Left hindlimb (tissue), 1 donor: ENCODE measurements at regions not wholly inside any gene's neighbourhood (a gene's known extent, or its start where the extent isn't known, plus 50 kb on each side); places are given as distances from the start of the nearest gene placed in this dataset.

Source experiments
- DNase-seq: peaks from one replicate; pipeline ENCODE4 v3.0.0-alpha.2; 2018

DNA sequence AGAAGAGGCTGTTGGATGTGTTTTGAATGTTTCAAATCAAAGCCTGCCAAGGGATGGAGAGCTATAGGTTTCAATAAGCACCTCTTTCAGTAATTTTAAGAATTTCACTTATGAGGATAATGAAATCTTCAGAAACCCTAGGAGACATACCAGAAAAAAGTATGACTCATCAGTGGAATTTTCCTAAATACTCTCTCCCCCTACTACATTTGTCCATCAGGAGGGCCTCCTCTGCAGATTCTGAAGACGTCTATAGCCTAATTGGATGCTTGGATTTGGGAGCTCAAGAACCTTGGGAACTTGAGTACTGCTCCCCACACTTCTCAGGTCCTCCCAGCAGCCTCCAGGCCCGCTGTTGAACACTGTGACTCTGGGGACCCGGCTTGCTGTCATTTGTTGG lies 374.3 kb downstream of the SLC4A3 start:
- DNase-seq, result peak; percentile 42

DNA sequence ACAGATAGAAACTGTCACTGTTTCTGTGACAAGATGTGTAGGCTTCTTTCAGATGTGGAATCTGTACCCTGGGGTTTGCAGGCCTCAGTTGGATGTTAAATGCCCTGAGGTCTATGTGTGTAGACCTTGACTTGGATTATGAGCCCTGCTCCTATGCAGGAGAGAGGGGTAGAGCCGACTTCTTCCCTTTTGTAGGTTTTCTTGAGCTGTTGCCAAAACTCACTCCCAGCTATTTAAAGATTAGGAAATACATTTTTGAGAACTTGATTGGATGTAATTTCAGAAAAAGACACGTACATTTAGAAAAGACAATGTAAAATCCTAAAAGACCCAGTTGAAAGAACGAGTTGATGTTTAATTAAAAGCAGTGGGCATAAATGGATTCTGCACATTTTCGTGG lies 374.8 kb downstream of the SLC4A3 start:
- no peak for DNase-seq

DNA sequence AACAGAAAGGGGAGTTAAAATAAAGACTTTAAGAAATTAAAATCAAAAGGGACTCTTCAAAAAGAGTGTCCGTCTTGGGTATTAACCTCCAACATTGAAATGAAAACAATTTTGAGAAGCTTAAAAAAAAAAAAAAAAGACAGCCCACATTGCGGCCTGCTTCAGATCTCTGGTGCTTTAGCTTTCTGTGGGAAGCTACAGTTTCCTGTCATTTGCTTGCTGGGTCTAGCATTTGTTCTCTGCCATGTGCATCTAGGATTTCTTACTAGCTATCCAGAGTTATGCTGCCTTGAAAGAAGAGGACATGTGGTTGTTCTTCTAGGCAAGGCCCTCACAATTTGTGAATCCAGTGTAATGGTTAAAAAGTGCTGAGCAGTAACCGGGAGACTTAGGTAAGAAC lies 375.3 kb downstream of the SLC4A3 start:
- no peak for DNase-seq

DNA sequence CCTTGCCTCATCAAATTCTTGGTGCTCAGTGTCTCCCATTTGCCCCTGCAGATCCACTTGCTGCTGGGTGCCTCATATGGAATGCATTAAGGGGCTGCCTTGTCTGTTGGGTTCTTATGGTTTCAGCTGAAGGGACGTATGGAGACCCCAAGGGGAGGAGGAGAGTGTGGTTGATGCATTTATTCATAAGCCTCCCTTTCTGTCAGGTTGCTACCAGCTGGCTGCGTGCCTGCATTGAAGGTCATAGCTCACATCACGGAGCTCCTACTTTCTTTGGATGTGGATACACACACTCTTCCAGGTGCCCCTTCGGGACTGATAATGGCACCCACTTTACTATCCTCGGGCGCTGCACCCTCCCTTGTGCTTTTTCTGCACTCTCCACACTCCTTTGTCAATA lies 377.9 kb downstream of the SLC4A3 start:
- no peak for DNase-seq

DNA sequence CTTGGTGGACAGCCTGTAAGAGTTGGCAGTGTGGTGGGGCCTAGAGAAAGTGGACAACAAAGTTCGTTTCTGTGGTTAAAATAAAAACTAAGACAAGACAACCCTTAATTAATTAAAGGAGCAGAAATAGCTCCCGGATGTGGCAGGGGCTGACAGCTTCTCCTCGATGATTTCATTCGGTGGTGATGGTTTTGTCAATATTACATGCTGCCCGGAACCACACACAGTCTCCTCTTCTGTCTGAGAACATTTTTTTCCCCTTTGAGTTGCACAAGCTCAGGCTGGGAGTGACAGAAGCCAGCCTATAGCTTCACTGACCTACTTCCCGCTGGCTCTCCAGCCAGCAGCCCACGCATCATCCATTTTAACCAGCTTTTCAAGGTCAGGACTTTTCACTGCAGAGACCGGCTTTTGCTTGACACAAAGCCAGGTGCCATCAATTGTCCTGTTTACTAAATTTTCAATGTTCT lies 378.8 kb downstream of the SLC4A3 start:
- DNase-seq, result no peak

DNA sequence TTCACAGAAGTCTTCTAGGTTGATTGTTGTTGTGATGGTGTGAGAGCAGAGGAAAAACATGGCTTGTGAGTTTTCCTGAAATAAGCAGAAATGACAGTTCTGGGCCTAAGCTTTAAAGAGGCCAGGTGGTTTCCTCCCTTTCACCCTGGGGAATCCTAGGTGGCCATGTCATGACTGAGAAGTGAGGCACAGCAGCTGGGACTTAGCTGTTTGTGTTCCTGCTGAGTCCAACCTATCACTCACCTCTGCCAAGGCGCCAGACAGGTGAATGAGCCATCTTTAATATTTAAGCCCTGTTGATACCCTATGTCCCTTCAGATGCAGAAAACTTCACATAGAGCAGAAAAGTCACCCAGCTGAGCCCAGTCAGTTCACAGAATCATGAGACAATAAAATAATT lies 384.4 kb downstream of the SLC4A3 start:
- DNase-seq, result no peak

DNA sequence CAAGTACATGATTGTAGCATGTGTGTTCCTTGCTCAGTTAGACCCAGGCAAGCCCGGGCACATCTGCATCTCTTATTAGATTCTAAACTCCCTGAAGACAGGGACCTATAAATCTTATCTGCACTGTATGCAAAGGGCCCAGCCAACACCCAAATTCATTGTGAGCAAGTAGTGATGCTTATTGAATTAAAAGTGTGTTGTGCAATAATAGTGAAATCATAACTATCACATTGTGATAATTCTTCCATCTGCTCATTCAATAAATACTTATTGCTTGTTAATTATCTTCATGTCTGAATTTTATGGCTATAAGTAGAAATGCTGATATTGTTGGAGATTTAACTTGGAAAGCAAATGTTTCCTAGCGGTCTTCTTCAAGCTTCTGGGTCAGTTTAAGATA lies 387.5 kb downstream of the SLC4A3 start:
- no peak for DNase-seq

DNA sequence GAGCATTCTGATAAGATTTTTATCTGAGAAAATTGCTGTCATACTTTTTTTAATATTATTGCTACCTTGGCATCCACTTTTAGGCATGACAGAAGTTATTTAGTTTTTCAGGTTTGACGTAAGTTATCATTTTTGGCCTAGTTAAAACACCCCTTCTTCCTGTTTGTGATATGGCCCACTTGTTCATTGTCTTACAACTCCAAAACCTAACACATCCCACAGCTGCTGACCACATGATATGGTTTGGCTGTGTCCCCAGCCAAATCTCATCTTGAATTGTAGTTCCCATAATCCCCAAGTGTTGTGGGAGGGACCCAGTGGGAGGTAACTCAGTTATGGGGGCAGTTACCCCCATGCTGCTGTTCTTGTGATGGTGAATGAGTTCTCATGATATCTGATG lies 388.1 kb downstream of the SLC4A3 start:
- no peak for DNase-seq

DNA sequence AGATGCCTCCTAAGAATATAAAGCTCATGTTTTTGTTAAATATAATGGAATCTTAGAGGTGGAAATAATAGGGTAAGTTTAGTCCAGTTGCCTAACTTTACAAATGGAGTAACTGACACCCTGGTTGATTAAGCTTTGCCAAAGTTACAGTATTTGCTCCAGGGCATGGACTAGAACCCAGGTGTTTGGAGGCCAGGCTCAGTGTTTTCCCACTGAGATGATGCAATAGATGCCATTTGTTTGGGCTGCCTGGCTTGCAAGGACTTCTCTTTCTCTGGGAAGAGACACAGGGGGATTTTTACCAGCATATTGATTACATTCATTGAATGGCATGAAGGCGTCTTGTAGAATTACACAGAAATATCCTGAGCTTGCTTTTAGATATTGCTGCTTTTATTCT lies 397.8 kb downstream of the SLC4A3 start:
- DNase-seq, result no peak

DNA sequence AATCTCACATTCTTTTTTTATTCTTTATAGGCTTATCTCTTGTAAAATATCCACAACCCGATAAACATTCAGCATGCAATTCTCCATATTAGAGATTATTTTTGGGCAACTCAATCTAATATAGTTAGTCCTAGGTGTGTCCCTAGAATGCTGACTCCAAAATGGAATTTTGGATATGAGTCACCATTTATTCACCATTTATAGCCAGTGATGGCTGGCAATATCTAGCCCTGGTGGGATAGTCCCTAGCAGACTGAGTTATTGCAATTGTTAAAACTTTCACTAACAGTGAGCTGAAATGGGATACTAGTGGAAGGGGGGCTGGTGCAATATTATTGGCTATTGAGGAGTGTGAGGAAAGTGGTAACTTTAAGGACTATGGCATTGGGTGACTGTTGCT lies 401.6 kb downstream of the SLC4A3 start:
- no peak for DNase-seq

DNA sequence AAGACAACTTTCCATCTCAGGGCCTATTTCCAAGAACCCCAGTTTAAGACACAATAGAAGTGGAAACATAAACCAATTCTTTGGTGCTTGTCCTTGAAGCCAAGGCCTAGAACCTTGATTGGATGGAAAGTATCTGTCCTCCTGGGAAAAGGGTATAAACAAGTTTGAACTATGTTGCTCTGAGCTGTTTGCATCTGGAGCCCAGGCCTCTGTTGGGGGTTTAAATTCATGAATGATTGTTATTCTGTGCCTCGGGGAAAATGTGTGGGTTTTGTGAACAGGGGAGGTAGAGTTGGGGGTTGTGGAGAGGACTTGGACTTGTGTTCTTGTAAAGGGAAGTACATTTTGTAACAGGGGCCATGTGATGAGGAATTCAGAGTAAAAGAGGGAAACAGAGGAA lies 406.1 kb downstream of the SLC4A3 start:
- no peak for DNase-seq

DNA sequence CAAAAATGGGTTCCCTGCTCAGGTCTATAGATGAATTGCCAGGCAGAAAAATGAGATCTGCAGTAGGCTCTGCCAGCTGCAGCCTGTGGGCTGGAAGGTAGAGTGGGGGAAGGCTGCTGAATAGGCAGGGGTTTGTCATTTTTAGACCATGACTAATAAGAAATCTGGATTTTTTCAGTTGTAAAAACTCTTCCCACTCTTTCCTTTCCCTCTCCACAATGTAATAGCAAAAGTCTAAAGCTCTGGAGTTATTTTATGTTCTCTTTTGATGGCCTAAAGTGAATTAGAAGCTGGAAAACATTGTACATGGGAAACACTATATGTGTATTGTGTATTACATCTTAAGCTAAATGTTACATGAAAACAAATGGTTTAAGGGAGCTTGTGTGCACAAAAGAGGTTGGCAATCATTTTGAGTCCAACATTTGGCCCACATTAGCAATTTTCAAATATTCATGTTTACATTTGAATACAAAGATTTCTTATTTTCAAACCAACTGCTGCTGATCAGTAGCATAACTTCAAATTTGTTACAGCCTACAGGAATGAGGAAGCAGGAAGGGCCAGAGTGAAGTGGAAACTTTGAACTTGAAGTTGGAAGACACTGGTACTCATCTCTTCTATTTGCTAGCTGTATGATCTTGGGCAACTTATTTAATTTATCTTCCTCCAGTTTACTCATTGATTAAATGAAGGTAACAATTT lies 407.1 kb downstream of the SLC4A3 start:
- DNase-seq, result no peak

DNA sequence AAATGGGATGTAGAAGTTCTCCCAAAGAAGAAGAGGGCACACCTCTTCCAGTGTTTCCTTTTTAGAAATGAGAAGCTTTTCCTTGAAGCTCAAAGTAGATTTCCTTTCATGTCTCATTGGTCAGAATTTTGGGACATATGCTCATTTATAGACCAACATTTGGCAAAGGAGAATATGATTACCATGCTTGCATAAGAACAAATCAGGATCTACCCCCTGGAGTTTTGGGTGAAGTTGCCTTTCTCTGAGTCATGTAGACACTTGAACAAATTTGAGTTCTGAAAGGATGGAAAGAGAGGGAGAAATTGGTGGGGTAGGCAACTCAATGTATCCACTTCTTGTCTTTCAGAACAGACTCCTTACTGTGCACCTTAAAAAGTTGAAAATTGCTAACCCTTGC lies 409.0 kb downstream of the SLC4A3 start:
- DNase-seq, result no peak

DNA sequence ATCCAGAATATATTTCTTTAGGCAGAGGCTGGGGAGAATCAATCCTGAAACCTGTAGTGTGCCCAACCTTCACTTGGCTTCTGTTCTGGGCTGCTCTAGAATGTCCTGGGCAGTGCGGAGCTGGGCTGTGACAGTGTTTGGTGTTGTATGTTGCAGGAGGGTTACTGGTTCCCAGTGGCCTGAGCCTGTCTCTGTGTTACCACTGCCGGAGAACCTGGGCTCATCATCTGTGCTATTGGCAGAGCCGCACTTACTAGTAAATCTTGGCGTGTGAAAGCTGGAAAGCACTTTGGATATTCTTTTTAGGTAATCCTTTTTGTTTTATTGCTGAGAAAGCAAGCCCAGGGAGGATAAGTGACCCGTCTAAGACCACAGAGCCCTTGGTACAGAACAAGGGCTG lies 412.9 kb downstream of the SLC4A3 start:
- peak; percentile 43 for DNase-seq

DNA sequence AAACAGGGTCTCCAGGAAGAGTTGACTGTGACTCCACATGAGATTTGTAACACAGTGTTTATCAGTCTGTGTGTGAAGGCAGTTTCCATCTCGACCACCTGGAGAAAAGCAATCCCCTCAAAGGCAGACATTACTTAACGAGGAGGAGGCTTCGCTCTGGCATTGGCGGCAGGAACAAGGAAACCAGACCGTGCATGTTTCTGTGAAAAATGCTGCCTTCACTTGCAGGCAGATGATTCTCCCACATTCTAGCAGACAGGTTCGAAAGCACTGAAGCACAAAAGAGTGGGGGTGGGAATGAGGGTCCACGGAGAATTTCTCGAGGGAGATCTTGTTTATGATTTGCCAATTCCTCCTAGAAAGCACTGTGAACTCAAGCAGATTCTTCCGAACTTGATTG lies 414.0 kb downstream of the SLC4A3 start:
- no peak for DNase-seq

DNA sequence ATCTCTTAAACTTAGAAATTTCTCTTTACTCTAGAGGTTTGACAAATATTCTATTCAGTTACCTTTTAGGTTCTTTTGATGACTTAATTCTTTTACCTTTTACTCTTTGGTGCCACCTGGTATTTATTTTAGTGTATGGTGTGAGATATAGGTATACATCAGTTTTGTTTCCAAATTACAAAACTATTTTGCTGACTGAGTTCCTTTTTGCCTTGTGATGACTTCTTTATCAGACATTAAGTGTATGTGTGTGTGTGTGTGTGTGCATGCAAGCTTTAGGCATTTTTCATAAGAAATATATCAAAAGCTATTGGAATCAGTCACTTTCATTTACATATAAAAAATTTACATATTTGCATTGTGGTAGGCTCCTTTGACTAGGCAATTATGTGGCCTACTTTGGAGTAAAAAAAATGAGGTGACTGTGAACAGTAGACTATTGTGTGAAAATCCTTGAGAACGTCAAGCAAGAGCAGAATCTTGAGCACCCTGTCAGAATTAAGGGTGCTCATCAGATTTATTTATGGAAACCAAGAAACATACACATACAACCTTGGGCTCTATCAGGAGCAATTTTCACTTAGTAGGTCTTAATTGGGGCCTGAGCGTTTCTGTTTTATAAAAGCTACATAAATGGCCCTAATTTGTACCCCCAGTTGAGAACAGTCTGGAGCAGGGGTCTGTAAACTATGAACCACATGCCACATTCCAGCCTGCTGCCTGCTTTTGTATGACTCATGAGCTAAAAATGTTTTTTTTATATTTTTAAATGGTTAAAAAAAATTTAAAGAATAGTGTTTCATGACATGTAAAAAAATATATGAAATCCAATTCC lies 415.9 kb downstream of the SLC4A3 start:
- DNase-seq, result no peak

DNA sequence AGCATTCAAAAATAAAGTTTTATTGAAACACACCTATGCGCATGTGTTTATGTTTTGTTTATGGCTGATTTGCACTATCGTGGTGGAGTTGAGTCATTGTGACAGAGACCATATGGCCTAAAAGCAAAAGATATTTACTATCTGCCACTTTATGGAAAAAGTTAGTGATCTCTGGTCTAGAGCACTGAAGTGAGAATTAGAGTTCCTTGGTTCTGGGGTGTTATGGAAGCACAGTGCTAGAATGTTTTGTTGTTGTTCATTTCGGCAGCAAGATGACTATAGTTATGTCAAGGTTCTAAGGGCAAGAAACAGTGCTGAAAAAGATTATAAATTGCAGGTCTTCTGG lies 416.5 kb downstream of the SLC4A3 start:
- no peak for DNase-seq

DNA sequence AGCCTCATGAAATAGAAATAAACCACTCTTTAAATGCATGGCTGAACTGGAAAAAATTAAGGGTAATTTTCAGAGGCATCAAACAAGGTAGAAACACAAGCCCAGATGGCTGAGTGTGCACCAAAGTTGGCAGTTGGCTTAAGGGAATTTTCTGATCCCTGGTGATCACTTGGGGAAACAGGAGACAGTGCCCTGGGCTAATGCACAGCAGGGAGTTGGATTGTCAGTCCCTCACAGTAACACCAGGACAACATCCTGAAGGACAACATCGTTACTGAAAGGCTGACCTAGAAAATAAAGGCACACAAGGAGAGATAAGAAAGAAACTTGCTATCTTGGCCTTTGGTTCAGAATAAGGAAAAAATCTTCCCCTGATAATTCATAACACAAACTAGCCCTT lies 417.0 kb downstream of the SLC4A3 start:
- DNase-seq, result no peak

DNA sequence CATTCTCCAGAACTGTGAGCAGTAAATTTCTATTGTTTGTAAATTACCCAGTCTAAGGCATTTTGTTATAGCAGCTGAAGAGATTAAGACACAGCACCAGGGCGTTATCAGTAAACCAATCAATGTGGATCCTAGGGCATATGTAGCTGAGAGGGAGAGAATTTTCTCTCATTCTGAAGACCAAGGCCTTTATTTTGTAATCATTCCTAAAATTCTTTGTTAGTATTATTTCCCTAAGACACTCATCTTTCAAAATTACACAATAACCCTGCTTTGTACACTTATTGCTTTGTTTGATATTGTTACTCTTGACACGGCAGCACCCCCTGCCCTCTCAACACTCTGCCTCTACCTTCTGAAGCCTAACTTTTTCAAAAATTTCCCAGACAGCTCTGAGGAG lies 419.1 kb downstream of the SLC4A3 start:
- no peak for DNase-seq

DNA sequence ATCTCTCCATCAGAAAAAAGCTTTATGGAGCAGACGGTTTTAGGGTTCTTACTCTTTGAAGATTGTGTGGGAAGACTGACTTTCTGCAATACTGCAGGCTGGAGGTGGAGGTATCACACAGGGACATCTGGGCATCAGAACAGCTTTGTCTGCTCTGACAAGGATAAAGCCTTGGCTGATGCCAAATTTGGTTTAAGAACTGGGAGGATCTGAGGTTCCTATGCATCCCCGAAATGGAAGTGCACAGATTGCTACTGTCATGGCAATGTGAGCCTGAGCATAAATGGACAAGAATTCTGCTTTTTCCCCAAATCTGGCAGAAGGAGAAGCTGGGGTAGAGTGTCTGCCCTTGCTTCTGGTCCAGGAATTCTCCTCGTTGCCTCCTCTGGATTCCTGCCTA lies 424.3 kb downstream of the SLC4A3 start:
- DNase-seq, result no peak

DNA sequence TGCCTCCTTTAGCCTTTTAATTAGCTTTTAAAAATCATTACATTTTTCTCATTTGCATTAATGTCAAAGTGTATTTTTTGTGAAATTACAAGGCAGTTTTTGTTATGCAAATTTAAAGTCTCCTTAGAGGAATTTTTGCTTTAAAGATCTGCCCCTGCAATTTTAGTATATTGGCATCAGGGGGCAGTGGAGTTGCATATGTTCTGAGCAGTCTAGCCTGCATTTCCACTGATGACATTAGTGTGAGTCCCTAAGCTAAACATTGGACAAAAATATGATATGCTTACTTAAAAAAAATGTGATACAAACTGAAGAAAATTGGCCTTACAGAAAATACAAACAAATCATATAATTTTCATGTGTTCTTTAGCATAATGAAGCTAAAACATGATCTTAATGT lies 426.5 kb downstream of the SLC4A3 start:
- no peak for DNase-seq

DNA sequence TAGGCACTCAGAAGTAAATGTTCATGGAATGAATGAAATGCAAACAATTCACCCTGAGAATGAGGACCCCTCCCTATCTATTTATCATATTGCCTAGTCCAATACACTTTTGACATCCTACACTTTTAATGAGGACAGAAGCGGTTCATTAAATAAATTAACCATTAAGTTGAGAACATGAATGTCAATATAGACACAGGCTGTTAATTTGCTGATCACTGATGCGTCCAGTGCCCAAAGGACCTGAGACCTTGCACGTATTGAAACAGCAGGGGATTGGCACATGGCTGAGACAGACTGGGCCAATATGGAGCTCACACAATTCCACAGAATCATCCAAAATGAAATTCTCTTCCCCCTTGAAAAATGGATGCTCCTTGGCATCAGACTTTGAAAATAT lies 430.0 kb downstream of the SLC4A3 start:
- no peak for DNase-seq

DNA sequence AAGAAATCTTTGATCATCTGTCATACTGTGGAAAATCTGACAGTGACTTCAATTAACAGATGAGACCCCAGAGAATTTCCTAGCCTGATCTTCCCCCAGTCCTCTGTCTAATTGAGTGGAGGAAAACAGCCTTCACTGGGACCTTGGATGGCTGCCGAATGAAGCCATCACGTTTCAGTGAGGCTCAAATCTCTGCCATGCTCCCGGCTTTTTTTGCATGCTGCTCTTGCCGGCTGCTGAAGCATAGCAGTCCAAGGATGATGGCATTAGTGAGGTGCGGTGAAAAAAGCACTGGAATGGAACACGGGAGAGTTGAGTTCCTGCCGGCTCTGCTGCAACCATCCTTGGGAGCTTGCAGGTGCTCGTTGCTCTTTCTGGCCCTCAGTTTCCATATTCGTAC lies 430.5 kb downstream of the SLC4A3 start:
- no peak for DNase-seq

DNA sequence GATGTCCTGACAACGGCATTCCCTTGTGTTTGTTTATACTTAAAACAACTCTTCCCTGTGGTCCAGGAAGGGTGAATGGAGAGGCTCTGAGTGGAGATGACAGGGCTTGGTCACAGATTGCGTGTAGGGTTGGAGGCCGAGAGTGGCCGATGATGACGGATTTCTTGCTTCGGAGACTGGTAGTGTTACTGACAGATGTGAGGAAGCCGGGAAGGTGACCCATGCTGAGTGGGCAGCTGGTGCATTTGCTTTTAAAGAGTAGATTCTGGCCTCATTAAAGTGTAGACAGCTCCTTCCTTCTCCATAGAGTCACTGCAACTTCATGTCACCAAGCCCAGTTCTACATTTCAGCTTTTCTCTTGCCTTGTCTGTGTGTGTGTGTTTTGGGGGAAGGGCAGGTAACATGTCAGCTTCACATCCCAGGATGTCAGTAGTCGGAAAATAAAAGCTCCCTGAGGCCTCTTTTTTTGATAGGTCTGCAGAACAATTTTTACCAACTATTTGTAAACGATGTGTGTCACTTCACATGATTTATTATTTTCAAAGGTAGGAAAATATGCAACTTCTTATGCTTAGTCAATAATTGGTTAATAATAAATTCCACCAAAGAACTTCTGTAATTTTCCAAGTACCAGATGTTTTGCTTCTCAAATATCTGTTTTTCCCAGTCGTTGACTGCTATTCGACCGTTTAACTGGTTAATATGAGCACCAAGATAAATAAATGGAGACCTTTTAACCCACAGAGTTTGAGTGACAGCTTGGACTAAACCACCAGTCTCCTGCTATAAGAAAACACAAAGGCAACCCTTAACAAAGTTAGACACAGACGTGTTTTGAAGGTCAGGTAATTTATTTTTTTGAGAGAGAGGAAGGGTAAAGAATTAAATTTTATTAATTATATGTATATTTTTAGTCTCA lies 436.9 kb downstream of the SLC4A3 start:
- DNase-seq, result no peak
